Aorta (tissue), 5 donors: ENCODE measurements at regions not wholly inside any gene's neighbourhood (a gene's known extent, or its start where the extent isn't known, plus 50 kb on each side); places are given as distances from the start of the nearest gene placed in this dataset.

Experiments
- ATAC-seq: fragments of 200-7000 bp; cut with Tn5 transposase; one replicate; pipeline ENCODE4 v1.9.1; 2022; ENCODE audit warnings: moderate library complexity; ENCODE audit not compliant: low FRiP score
- DNase-seq, 2 donors: peaks; one replicate each; pipeline ENCODE4 v3.0.0-alpha.2; 2020
- H3K27ac ChIP-seq, 2 donors: one replicate each; pipeline ENCODE4 v1.5.1; 2013; ENCODE audit warnings: low read length in 2 of 2, mild to moderate bottlenecking in 2 of 2, moderate library complexity in 2 of 2, control low read depth in 1 of 2, inconsistent platforms in 1 of 2, low read depth in 1 of 2
- H3K27me3 ChIP-seq, 2 donors: one replicate each; pipeline ENCODE4 v1.6.1; 2013; ENCODE audit warnings: control low read depth in 1 of 2, low read length in 1 of 2, mild to moderate bottlenecking in 1 of 2, moderate library complexity in 1 of 2; ENCODE audit not compliant: insufficient read depth in 2 of 2, control insufficient read depth in 1 of 2
- H3K36me3 ChIP-seq, 2 donors: one replicate each; pipeline ENCODE4 v1.6.1; 2013; ENCODE audit warnings: control low read depth in 1 of 2, low read length in 1 of 2, mild to moderate bottlenecking in 1 of 2; ENCODE audit not compliant: insufficient read depth in 2 of 2, control insufficient read depth in 1 of 2
- H3K4me1 ChIP-seq, 2 donors: one replicate each; pipeline ENCODE4 v1.6.1; 2013; ENCODE audit warnings: low read length in 2 of 2, control low read depth in 1 of 2, mild to moderate bottlenecking in 1 of 2, moderate library complexity in 1 of 2; ENCODE audit not compliant: insufficient read depth in 2 of 2, control insufficient read depth in 1 of 2
- H3K4me3 ChIP-seq, 2 donors: one replicate each; pipeline ENCODE4 v1.5.1; 2013; ENCODE audit warnings: low read length in 2 of 2, control low read depth in 1 of 2, mild to moderate bottlenecking in 1 of 2
- H3K9me3 ChIP-seq: one replicate; pipeline ENCODE4 v1.6.1; 2013; ENCODE audit warnings: mild to moderate bottlenecking, low read length; ENCODE audit not compliant: control insufficient read depth
- WGBS, 2 donors: extraction: QIAGEN DNeasy Blood & Tissue Kit; methylation state at CpG; one replicate each; pipeline ENCODE4 v1.1.7; 2013; 5-methylcytosine and 5-hydroxymethylcytosine counted together
- intact Hi-C, 2 donors: fragments of 100-400 bp; cut with DNase I; formaldehyde crosslinking; loops; one replicate each; pipeline versions ENCODE4 v1.14.2 to v1.15.0; 2022
- donor health status: healthy with polysubstance abuse.
- donor health status: Bipolar disorder and iron deficiency.
- donor health status: DM: no; HTN: no; CAD: no.
- donor health status: DM: no; HTN: no; CAD: no.
- donor health status: DM: yes; HTN: yes; CAD: no.

GRCh38 chr16:6576113-6576512, 756.5 kb upstream of the RBFOX1 start:
- no peaks in the 10 kb centered on the region for H3K27me3 ChIP-seq
- WGBS, 2 donors = 55 to 61% methylated on average over 10 of the region's 10 CpGs
- no peak for DNase-seq
- H3K9me3 ChIP-seq = no peaks in the 10 kb centered on the region
- H3K36me3 ChIP-seq = no peaks in the 10 kb centered on the region
- no peak overlapping the region for H3K4me3 ChIP-seq
- no peak for ATAC-seq
- intact Hi-C loops = no loop called here
- H3K4me1 ChIP-seq = no peaks in the 10 kb centered on the region
- no peak overlapping the region for H3K27ac ChIP-seq

- no peak overlapping the region for H3K27ac ChIP-seq
- H3K4me1 ChIP-seq = no peaks in the 10 kb centered on the region
- no peaks in the 10 kb centered on the region for H3K9me3 ChIP-seq
- H3K27me3 ChIP-seq = no peaks in the 10 kb centered on the region
- ATAC-seq (no peak), DNase-seq (no peak)
- intact Hi-C loops = no loop called here
- no peak overlapping the region for H3K4me3 ChIP-seq
- H3K36me3 ChIP-seq = no peaks in the 10 kb centered on the region
- WGBS, 2 donors = 88 to 89% methylated on average over 15 to 16 of the region's 16 CpGs
Observed at GRCh38 chr16:6574146-6574545, 758.5 kb upstream of the RBFOX1 start.

- DNase-seq = no peak
- Histone ChIP-seq H3K27me3 (no peaks in the 10 kb centered on the region), H3K9me3 (no peaks in the 10 kb centered on the region), H3K36me3 (no peaks in the 10 kb centered on the region), H3K27ac (no peak overlapping the region), H3K4me3 (no peak overlapping the region), H3K4me1 (no peaks in the 10 kb centered on the region)
- no peak for ATAC-seq
- intact Hi-C loops = no loop called here
- WGBS, 2 donors = 12 to 18% methylated on average over 22 of the region's 22 CpGs
Observed at GRCh38 chr16:6573577-6573976, 759.1 kb upstream of the RBFOX1 start.

DNA sequence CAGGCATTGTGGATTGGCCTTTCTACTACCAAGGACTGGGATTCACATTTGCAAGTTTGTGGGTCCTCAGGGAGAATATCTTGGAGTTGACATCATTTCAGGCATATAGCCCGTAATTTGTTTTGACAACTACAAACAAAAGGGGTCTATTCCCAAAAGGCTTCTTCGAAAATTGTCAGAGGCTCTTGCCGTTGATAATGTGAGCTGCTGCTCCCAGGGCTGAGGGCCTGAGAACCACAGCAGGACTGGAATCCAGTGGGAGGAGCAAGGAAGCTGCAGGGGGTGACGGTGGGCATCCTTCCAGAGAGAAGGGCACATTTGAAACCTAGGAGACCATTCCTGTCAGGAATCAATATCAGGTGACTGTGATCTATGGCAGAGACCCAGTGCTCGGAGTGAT, 761.6 kb upstream of the RBFOX1 start:
- no peaks in the 10 kb centered on the region for H3K9me3 ChIP-seq
- WGBS, 2 donors = 18 to 25% methylated on average over 5 of the region's 5 CpGs
- DNase-seq (no peak), ATAC-seq (no peak)
- no peaks in the 10 kb centered on the region for H3K4me1 ChIP-seq
- intact Hi-C loops = no loop called here
- no peak overlapping the region for H3K4me3 ChIP-seq
- no peaks in the 10 kb centered on the region for H3K27me3 ChIP-seq
- no peak overlapping the region for H3K27ac ChIP-seq
- no peaks in the 10 kb centered on the region for H3K36me3 ChIP-seq

GRCh38 chr16:6570530-6570929, 762.1 kb upstream of the RBFOX1 start:
- H3K9me3 ChIP-seq = no peaks in the 10 kb centered on the region
- intact Hi-C loops = no loop called here
- DNase-seq = no peak
- no peak overlapping the region for H3K27ac ChIP-seq
- WGBS, 2 donors = 82 to 86% methylated on average over 2 of the region's 2 CpGs
- H3K4me3 ChIP-seq = no peak overlapping the region
- no peaks in the 10 kb centered on the region for H3K36me3 ChIP-seq
- ATAC-seq = no peak
- H3K4me1 ChIP-seq = no peaks in the 10 kb centered on the region
- H3K27me3 ChIP-seq = no peaks in the 10 kb centered on the region

- intact Hi-C loops = no loop called here
- H3K36me3 ChIP-seq = no peaks in the 10 kb centered on the region
- DNase-seq (no peak), ATAC-seq (no peak)
- H3K4me3 ChIP-seq = no peak overlapping the region
- 81 to 84% methylated on average over 3 of the region's 3 CpGs for WGBS, 2 donors
- no peak overlapping the region for H3K27ac ChIP-seq
- H3K4me1 ChIP-seq = no peaks in the 10 kb centered on the region
- no peaks in the 10 kb centered on the region for H3K9me3 ChIP-seq
- H3K27me3 ChIP-seq = no peaks in the 10 kb centered on the region
Observed at GRCh38 chr16:6562986-6563385, 769.7 kb upstream of the RBFOX1 start.

- ATAC-seq = no peak
- H3K4me1 ChIP-seq = no peaks in the 10 kb centered on the region
Observed at GRCh38 chr16:6560306-6561100, 772.1 kb upstream of the RBFOX1 start.

DNA sequence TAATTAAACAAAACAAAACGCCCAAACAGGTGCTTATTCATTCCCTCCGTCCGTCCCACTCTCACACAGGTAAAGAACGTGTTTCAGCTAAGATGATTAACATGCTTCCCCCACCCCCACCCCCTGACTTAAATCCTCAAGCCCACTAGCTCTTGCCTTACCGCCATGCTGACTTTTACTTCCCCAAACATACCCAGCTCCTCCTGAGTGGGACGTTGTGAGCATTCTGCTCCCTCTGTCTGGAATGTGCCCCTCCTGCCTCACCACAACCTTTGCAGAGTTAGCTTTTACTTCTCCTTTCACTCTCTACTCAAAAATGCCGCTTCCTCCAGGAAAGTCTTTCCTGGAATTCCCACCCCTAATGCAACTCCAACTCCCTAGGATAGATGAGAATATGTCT, 774.0 kb upstream of the RBFOX1 start:
- H3K9me3 ChIP-seq = no peaks in the 10 kb centered on the region
- WGBS, 2 donors = 11 to 18% methylated on average over 7 of the region's 7 CpGs
- H3K36me3 ChIP-seq = no peaks in the 10 kb centered on the region
- no peaks in the 10 kb centered on the region for H3K4me1 ChIP-seq
- no peak for ATAC-seq
- H3K27me3 ChIP-seq = no peaks in the 10 kb centered on the region
- no peak overlapping the region for H3K27ac ChIP-seq
- H3K4me3 ChIP-seq = no peak overlapping the region
- intact Hi-C loops = no loop called here
- no peak for DNase-seq

More at GRCh38 chr16:6560306-6561100, 772.1 kb upstream of the RBFOX1 start:
- H3K4me3 ChIP-seq = no peak overlapping the region
- H3K27me3 ChIP-seq = no peaks in the 10 kb centered on the region
- no peak overlapping the region for H3K27ac ChIP-seq
- DNase-seq = no peak
- H3K36me3 ChIP-seq = no peaks in the 10 kb centered on the region
- H3K9me3 ChIP-seq = no peaks in the 10 kb centered on the region
- intact Hi-C loops = no loop called here
- 64 to 65% methylated on average over 4 of the region's 4 CpGs for WGBS, 2 donors

DNA sequence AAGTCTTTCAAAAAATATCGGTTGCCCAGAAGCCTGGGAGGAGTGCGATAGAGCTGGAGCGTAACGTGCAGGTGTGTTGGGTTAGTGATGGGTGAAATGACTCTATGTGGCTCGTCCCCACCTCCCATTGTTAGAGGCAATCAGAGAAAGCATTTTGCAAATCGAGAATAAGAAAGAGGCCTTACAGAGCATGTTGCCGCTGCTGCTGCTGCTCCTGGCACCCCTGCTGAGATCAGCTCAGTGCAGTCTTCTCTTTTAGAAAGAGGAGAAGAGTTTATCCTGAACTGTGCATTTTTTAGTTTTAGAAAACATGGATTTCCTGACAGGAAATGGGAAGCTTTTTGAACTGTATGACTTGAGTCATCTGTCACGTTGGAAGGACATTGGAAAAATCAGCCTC, 774.5 kb upstream of the RBFOX1 start:
- H3K27me3 ChIP-seq = no peaks in the 10 kb centered on the region
- 7 to 11% methylated on average over 8 of the region's 8 CpGs for WGBS, 2 donors
- H3K4me1 ChIP-seq = no peaks in the 10 kb centered on the region
- no peaks in the 10 kb centered on the region for H3K9me3 ChIP-seq
- no peak overlapping the region for H3K4me3 ChIP-seq
- no peaks in the 10 kb centered on the region for H3K36me3 ChIP-seq
- H3K27ac ChIP-seq = no peak overlapping the region
- no peak for DNase-seq
- intact Hi-C loops = no loop called here
- no peak for ATAC-seq
